H1 (cell line): ENCODE measurements at regions not wholly inside any gene's neighbourhood (a gene's known extent, or its start where the extent isn't known, plus 50 kb on each side); places are given as distances from the start of the nearest gene placed in this dataset.

Experiments
- CTCF ChIA-PET: fragments of 300-600 bp; sonication (Branson Sonifier 250); formaldehyde crosslinking; loops from one replicate; lab custom pipeline; 2021; ENCODE audit not compliant: partially characterized antibody; lab: Charles Lee
- POLR2A ChIA-PET: fragments of 300-600 bp; sonication (Branson Sonifier 250); formaldehyde crosslinking; loops from one replicate; lab custom pipeline; 2021; ENCODE audit warnings: inconsistent platforms; ENCODE audit not compliant: partially characterized antibody; lab: Charles Lee
- DNase-seq, 2 experiments: peaks; one replicate each; pipeline versions ENCODE4 v3.0.0 to v3.0.0-alpha.2; 2010 to 2022; ENCODE audit warnings: low spot score in 2 of 2, low read depth in 1 of 2, mixed read lengths in 1 of 2
- FAIRE-seq: peaks from 2 replicates; lab custom pipeline; 2011; peaks lifted over from hg19 to GRCh38; lab: Jason Lieb, UNC
- H2AFZ ChIP-seq: 2 replicates; pipeline ENCODE4 v1.8.1; 2012; ENCODE audit warnings: low read length, inconsistent platforms
- H2AK5ac ChIP-seq: 2 replicates; pipeline ENCODE4 v1.6.1; 2013; ENCODE audit warnings: low read depth, low read length
- H2BK120ac ChIP-seq: replicated peaks from 2 replicates; pipeline ENCODE3; 2013; ENCODE audit warnings: low read depth, low read length, inconsistent platforms
- H2BK12ac ChIP-seq: 2 replicates; pipeline ENCODE4 v1.6.1; 2013; ENCODE audit warnings: low read depth, low read length
- H2BK15ac ChIP-seq: 2 replicates; pipeline ENCODE4 v1.6.1; 2013; ENCODE audit warnings: low read length
- H2BK20ac ChIP-seq: 2 replicates; pipeline ENCODE4 v1.6.1; 2013; ENCODE audit warnings: low read length
- H2BK5ac ChIP-seq: 2 replicates; pipeline ENCODE4 v1.6.1; 2013; ENCODE audit warnings: low read depth, low read length
- H3K14ac ChIP-seq: 2 replicates; pipeline ENCODE4 v1.6.1; 2013; ENCODE audit warnings: inconsistent platforms; ENCODE audit not compliant: insufficient read length
- H3K18ac ChIP-seq: 2 replicates; pipeline ENCODE4 v1.6.1; 2013; ENCODE audit warnings: low read length; ENCODE audit errors: extremely low read depth
- H3K23ac ChIP-seq: 2 replicates; pipeline ENCODE4 v1.6.1; 2013; ENCODE audit warnings: inconsistent platforms; ENCODE audit not compliant: insufficient read length
- H3K23me2 ChIP-seq: 2 replicates; pipeline ENCODE4 v1.6.1; 2013; ENCODE audit warnings: low read depth, low read length
- H3K27ac ChIP-seq: 2 replicates; pipeline ENCODE4 v1.6.1; 2011; ENCODE audit warnings: low read depth, low read length, inconsistent platforms
- H3K27me3 ChIP-seq, 4 experiments: replicated peaks in 1 of 4; 1 replicate in 1 of 4; 2 replicates in 3 of 4; pipeline versions ENCODE4 v1.6.1 to v1.8.1; 2011 to 2013; ENCODE audit warnings: low read length in 3 of 4, mild to moderate bottlenecking in 3 of 4, inconsistent platforms in 2 of 4, mixed read lengths in 2 of 4, moderate library complexity in 1 of 4; ENCODE audit not compliant: control insufficient read depth in 3 of 4, insufficient read depth in 3 of 4; ENCODE audit errors: extremely low read depth in 1 of 4
- H3K36me3 ChIP-seq, 4 experiments: 2 replicates each; pipeline versions ENCODE4 v1.6.1 to v1.8.1; 2011 to 2013; ENCODE audit warnings: mild to moderate bottlenecking in 4 of 4, low read length in 3 of 4, moderate library complexity in 2 of 4, control low read depth in 1 of 4, inconsistent platforms in 1 of 4; ENCODE audit not compliant: insufficient read depth in 4 of 4, control insufficient read depth in 2 of 4
- H3K4ac ChIP-seq: replicated peaks from 2 replicates; pipeline ENCODE3; 2013; ENCODE audit warnings: low read length, low read depth, mixed read lengths, inconsistent platforms; ENCODE audit not compliant: insufficient read length
- H3K4me1 ChIP-seq, 4 experiments: replicated peaks in 1 of 4; 1 replicate in 1 of 4; 2 replicates in 3 of 4; pipeline versions ENCODE4 v1.6.1 to v1.8.1; 2011 to 2013; ENCODE audit warnings: low read length in 3 of 4, inconsistent platforms in 2 of 4, mixed read lengths in 1 of 4; ENCODE audit not compliant: insufficient read depth in 4 of 4, control insufficient read depth in 3 of 4
- H3K4me2 ChIP-seq, 2 experiments: 2 replicates each; pipeline versions ENCODE4 v1.6.1 to v1.8.1; 2011 to 2013; ENCODE audit warnings: low read depth in 2 of 2, low read length in 2 of 2, control low read depth in 1 of 2, inconsistent platforms in 1 of 2, mild to moderate bottlenecking in 1 of 2; ENCODE audit not compliant: insufficient read depth in 1 of 2
- H3K4me3 ChIP-seq, 4 experiments: fragments of 200-600, 300-600 bp in 1 of 4; sonication (generic), shearing (Covaris generic), sonication (Bioruptor Twin) in 1 of 4; 2 replicates each; pipeline versions ENCODE4 v1.5.1 to v1.8.1; 2011 to 2016; ENCODE audit warnings: low read length in 4 of 4, low read depth in 3 of 4, control low read depth in 2 of 4, inconsistent platforms in 2 of 4, mild to moderate bottlenecking in 2 of 4, mixed read lengths in 1 of 4, moderate library complexity in 1 of 4; ENCODE audit not compliant: insufficient read depth in 2 of 4; ENCODE audit errors: extremely low read depth in 1 of 4
- H3K56ac ChIP-seq: replicated peaks from 2 replicates; pipeline ENCODE3; 2013; ENCODE audit warnings: low read depth, mild to moderate bottlenecking, mixed read lengths, low read length, inconsistent platforms; ENCODE audit not compliant: insufficient read length
- H3K79me1 ChIP-seq: 2 replicates; pipeline ENCODE4 v1.6.1; 2013; ENCODE audit warnings: low read depth, low read length, control low read depth
- H3K79me2 ChIP-seq, 2 experiments: 2 replicates each; pipeline versions ENCODE4 v1.6.1 to v1.8.1; 2012 to 2013; ENCODE audit warnings: low read length in 2 of 2, mild to moderate bottlenecking in 2 of 2, inconsistent platforms in 1 of 2; ENCODE audit not compliant: insufficient read depth in 2 of 2, control insufficient read depth in 1 of 2
- H3K9ac ChIP-seq, 4 experiments: replicated peaks in 1 of 4; 1 replicate in 1 of 4; 2 replicates in 3 of 4; pipeline versions ENCODE4 v1.6.1 to v1.8.1; 2011 to 2013; ENCODE audit warnings: low read depth in 3 of 4, low read length in 3 of 4, control low read depth in 2 of 4, mild to moderate bottlenecking in 2 of 4, moderate library complexity in 2 of 4, inconsistent platforms in 1 of 4; ENCODE audit errors: extremely low read depth in 1 of 4
- H3K9me3 ChIP-seq, 2 experiments: 2 replicates each; pipeline versions ENCODE4 v1.6.1 to v1.8.1; 2012 to 2013; ENCODE audit warnings: mild to moderate bottlenecking in 2 of 2, moderate library complexity in 2 of 2, control low read depth in 1 of 2, inconsistent platforms in 1 of 2, low read depth in 1 of 2, low read length in 1 of 2, mixed read lengths in 1 of 2; ENCODE audit not compliant: insufficient read depth in 2 of 2
- H4K20me1 ChIP-seq, 2 experiments: replicated peaks in 1 of 2; 2 replicates each; pipeline versions ENCODE3 to v1.8.1; 2011 to 2013; ENCODE audit warnings: inconsistent platforms in 2 of 2, low read length in 2 of 2, mild to moderate bottlenecking in 1 of 2; ENCODE audit not compliant: insufficient read depth in 2 of 2, control insufficient read depth in 1 of 2
- H4K5ac ChIP-seq: 2 replicates; pipeline ENCODE4 v1.6.1; 2013; ENCODE audit warnings: low read length, low read depth, mixed read lengths, inconsistent platforms; ENCODE audit not compliant: insufficient read length
- H4K8ac ChIP-seq: 2 replicates; pipeline ENCODE4 v1.8.0; 2013; ENCODE audit warnings: mild to moderate bottlenecking, moderate library complexity, low read length, inconsistent platforms; ENCODE audit not compliant: insufficient read depth; ENCODE audit errors: extremely low read depth
- H4K91ac ChIP-seq: replicated peaks from 2 replicates; pipeline ENCODE3; 2013; ENCODE audit warnings: low read length, mixed read lengths, inconsistent platforms; ENCODE audit not compliant: insufficient read length
- ASH2L ChIP-seq: fragments of 200-600, 300-600 bp; sonication (generic); IDR thresholded peaks from one replicate; pipeline ENCODE4 v1.7.1; 2017; ENCODE audit warnings: low read length
- CEBPB ChIP-seq: IDR thresholded peaks from 2 replicates; pipeline ENCODE4 v1.6.1; 2012; ENCODE audit warnings: low read depth, low read length
- EGR1 ChIP-seq: IDR thresholded peaks from 2 replicates; pipeline ENCODE4 v1.6.1; 2011; ENCODE audit warnings: low read depth, low read length, borderline replicate concordance
- EZH2 ChIP-seq: fragments of 200-600 bp; sonication (generic); IDR thresholded peaks from 2 replicates; pipeline ENCODE4 v1.7.1; 2012; ENCODE audit warnings: low read depth, mild to moderate bottlenecking, moderate library complexity, low read length, inconsistent platforms; ENCODE audit not compliant: severe bottlenecking
- FOSL1 ChIP-seq: IDR thresholded peaks from 2 replicates; pipeline ENCODE4 v1.6.1; 2011; ENCODE audit warnings: mild to moderate bottlenecking, low read depth, low read length, moderate library complexity; ENCODE audit not compliant: insufficient read depth
- JUND ChIP-seq: IDR thresholded peaks from 2 replicates; pipeline ENCODE4 v1.6.1; 2011; ENCODE audit warnings: mild to moderate bottlenecking, improper control_type of control experiment, low read length
- MAFK ChIP-seq: IDR thresholded peaks from 2 replicates; pipeline ENCODE4 v1.6.1; 2012; ENCODE audit warnings: low read depth, mild to moderate bottlenecking, improper control_type of control experiment, low read length
- NRF1 ChIP-seq: IDR thresholded peaks from 2 replicates; pipeline ENCODE4 v1.6.1; 2011; ENCODE audit warnings: mild to moderate bottlenecking, low read depth, low read length, improper control_type of control experiment
- POLR2A ChIP-seq, 2 experiments: IDR thresholded peaks; 1 replicate in 1 of 2; 2 replicates in 1 of 2; pipeline ENCODE4 v1.6.1; 2011; ENCODE audit warnings: low read depth in 2 of 2, low read length in 2 of 2, mild to moderate bottlenecking in 2 of 2; ENCODE audit errors: control extremely low read depth in 1 of 2
- SIX5 ChIP-seq: IDR thresholded peaks from 2 replicates; pipeline ENCODE4 v1.6.1; 2011; ENCODE audit warnings: mild to moderate bottlenecking, low read depth, low read length
- SP4 ChIP-seq: IDR thresholded peaks from 2 replicates; pipeline ENCODE4 v1.6.1; 2012; ENCODE audit warnings: low read length, inconsistent platforms
- SUZ12 ChIP-seq: fragments of 200-600 bp; sonication (generic); IDR thresholded peaks from 2 replicates; pipeline ENCODE4 v1.6.1; 2012; ENCODE audit warnings: mild to moderate bottlenecking, inconsistent platforms, low read length, moderate library complexity, mixed read lengths
- TAF7 ChIP-seq: optimal IDR thresholded peaks from 2 replicates; pipeline ENCODE3; 2011; ENCODE audit warnings: low read depth, mild to moderate bottlenecking, inconsistent platforms, low read length, moderate library complexity, borderline replicate concordance
- WGBS, 2 experiments: shearing (Covaris generic) in 1 of 2; methylation state at CpG; one replicate each; pipeline versions ENCODE4 v1.1.6 to v1.1.7; 2013 to 2015; ENCODE audit warnings: low lambda C conversion rate in 2 of 2, mixed read lengths in 2 of 2, inconsistent platforms in 1 of 2, low coverage in 1 of 2, missing lambda C conversion rate in 1 of 2; ENCODE audit not compliant: insufficient replicate concordance in 2 of 2, insufficient coverage in 1 of 2, insufficient read length in 1 of 2; ENCODE audit errors: extremely low coverage in 1 of 2, missing lambda C conversion rate in 1 of 2; 5-methylcytosine and 5-hydroxymethylcytosine counted together
- TF ChIP-seq, protein P1 (sequence below): IDR thresholded peaks from 2 replicates; pipeline ENCODE4 v1.6.1; 2012; ENCODE audit warnings: inconsistent platforms

DNA sequence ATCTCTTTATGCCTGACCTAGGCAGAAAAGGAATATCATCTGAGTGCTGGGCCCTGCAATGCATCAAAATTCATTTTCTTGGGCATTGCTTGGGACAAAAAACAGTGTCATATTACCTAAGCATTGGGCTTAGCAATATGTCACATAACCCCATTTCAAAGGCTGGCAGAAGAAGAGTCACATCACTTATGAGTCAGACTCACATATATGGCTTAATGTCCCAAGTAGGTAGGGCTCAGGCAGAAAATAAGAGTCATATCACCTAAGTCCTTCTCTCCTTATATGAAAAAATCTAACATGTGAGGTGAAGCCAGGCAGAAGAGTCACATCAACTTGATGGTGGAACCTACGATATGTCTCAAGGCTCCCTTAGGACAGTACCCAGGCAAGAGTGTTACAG, 967.2 kb upstream of the AMELY start:
- no peaks in the 10 kb centered on the region for H3K23me2 ChIP-seq
- ChIA-PET POLR2A (no interaction called here), CTCF (no interaction called here)
- H3K9me3 ChIP-seq: peaks cover 2 to 21% of the 10 kb centered on the region in 2 experiments; a peak in 2 of 4 replicates
- no peak overlapping the region for H2AK5ac ChIP-seq
- H4K91ac ChIP-seq: no peak overlapping the region
- no peak overlapping the region for H3K23ac ChIP-seq
- 82% methylated on average over 1 of the region's 1 CpG; no CpG with 5 or more reads in 1 of the 2 experiments for WGBS, 2 experiments
- H2BK20ac ChIP-seq: no peak overlapping the region
- no peak overlapping the region for H3K27ac ChIP-seq
- no peak overlapping the region for H4K5ac ChIP-seq
- H3K9ac ChIP-seq: no peak overlapping the region
- TF ChIP-seq MAFK: no peak
- TF ChIP-seq TAF7: no peak
- TF ChIP-seq, protein P1, sequence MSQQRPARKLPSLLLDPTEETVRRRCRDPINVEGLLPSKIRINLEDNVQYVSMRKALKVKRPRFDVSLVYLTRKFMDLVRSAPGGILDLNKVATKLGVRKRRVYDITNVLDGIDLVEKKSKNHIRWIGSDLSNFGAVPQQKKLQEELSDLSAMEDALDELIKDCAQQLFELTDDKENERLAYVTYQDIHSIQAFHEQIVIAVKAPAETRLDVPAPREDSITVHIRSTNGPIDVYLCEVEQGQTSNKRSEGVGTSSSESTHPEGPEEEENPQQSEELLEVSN: no peak
- no peak for TF ChIP-seq POLR2A (IDR thresholded peaks at IDR 0.05; ENCODE audit: control extremely low read depth in 1 of 2, low read depth in 2 of 2, low read length in 2 of 2)
- no peak for TF ChIP-seq JUND
- TF ChIP-seq SUZ12: no peak
- TF ChIP-seq EZH2: no peak
- TF ChIP-seq CEBPB: no peak
- TF ChIP-seq SP4: no peak
- TF ChIP-seq SIX5: no peak
- TF ChIP-seq FOSL1: no peak
- TF ChIP-seq EGR1: no peak
- TF ChIP-seq ASH2L: no peak
- no peak for TF ChIP-seq NRF1
- no peak overlapping the region for H4K8ac ChIP-seq
- no peak overlapping the region for H3K4me2 ChIP-seq
- no peak for FAIRE-seq
- H3K4me3 ChIP-seq: no peak overlapping the region
- H3K79me2 ChIP-seq: no peaks in the 10 kb centered on the region
- no peak overlapping the region for H3K56ac ChIP-seq
- no peak overlapping the region for H3K4ac ChIP-seq
- no peaks in the 10 kb centered on the region for H3K27me3 ChIP-seq
- no peaks in the 10 kb centered on the region for H3K79me1 ChIP-seq
- no peak overlapping the region for H2BK5ac ChIP-seq
- no peak overlapping the region for H2AFZ ChIP-seq
- no peak overlapping the region for H2BK15ac ChIP-seq
- H3K4me1 ChIP-seq: no peaks in the 10 kb centered on the region
- no peak overlapping the region for H3K14ac ChIP-seq
- no peak for DNase-seq
- H4K20me1 ChIP-seq: no peaks in the 10 kb centered on the region
- H2BK120ac ChIP-seq: no peak overlapping the region
- H3K18ac ChIP-seq: no peak overlapping the region
- H3K36me3 ChIP-seq: no peaks in the 10 kb centered on the region
- no peak overlapping the region for H2BK12ac ChIP-seq
